Stimulated activated naive CD8-positive, alpha-beta T cell treated with anti-CD3 and anti-CD28 coated beads, Interleukin-15, Interleukin-2, amounts not matched to agents 100 ng/mL and 50 ng/mL, for 24 hours (primary cell): ENCODE measurements at regions not wholly inside any gene's neighbourhood (a gene's known extent, or its start where the extent isn't known, plus 50 kb on each side); places are given as distances from the start of the nearest gene placed in this dataset.

Experiments
- H3K27ac Mint-ChIP-seq: one replicate; pipeline ENCODE4 v1.8.0; 2021; ENCODE audit warnings: mild to moderate bottlenecking, mixed read lengths
- H3K27me3 Mint-ChIP-seq: one replicate; pipeline ENCODE4 v1.8.0; 2021; ENCODE audit warnings: mixed read lengths
- H3K36me3 Mint-ChIP-seq: one replicate; pipeline ENCODE4 v1.8.0; 2021; ENCODE audit warnings: low read depth, mixed read lengths
- H3K4me1 Mint-ChIP-seq: one replicate; pipeline ENCODE4 v1.8.0; 2021; ENCODE audit warnings: low read depth, mixed read lengths
- H3K4me3 Mint-ChIP-seq: one replicate; pipeline ENCODE4 v1.8.0; 2021; ENCODE audit warnings: mild to moderate bottlenecking, mixed read lengths
- H3K9me3 Mint-ChIP-seq: one replicate; pipeline ENCODE4 v1.8.0; 2021; ENCODE audit warnings: mixed read lengths

DNA sequence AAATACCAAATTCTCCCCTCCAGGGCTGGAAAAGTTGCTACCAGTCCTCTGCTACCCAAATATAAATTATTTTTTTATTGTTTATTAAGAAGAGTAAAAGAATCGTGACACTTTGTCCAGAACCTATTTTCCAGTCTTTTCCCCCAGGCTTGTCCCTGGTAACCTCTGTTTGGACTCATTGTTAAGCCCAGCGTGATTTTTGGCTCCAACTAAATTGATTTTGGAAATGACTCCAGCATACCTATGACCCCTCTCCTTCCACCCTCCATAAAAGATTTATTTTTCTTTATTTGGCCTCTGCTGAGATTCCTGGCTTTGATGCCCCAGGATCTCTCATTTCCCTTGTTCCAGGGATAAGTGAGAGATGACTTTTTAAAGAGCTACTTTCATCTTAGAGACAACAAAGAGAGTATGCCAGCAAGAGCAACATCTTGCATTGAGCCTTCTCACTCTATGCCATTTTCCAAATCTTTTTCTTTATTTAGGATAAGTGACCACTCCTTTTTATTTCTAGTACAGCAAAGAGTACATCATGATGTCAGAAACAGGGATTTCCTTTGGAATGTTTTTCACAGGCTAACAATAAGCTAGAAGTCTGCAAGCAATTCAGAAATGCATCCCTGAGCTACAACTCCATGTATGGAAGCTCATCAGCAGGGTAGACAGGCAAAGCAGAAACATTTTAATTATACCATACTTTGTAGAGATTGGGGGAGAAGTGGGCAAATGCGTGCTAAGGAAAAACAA is 75.8 kb downstream of the DAD1 start:
- peak overlapping the region; percentile 100 for H3K27ac Mint-ChIP-seq
- peaks cover 94% of the 10 kb centered on the region for H3K36me3 Mint-ChIP-seq

DNA sequence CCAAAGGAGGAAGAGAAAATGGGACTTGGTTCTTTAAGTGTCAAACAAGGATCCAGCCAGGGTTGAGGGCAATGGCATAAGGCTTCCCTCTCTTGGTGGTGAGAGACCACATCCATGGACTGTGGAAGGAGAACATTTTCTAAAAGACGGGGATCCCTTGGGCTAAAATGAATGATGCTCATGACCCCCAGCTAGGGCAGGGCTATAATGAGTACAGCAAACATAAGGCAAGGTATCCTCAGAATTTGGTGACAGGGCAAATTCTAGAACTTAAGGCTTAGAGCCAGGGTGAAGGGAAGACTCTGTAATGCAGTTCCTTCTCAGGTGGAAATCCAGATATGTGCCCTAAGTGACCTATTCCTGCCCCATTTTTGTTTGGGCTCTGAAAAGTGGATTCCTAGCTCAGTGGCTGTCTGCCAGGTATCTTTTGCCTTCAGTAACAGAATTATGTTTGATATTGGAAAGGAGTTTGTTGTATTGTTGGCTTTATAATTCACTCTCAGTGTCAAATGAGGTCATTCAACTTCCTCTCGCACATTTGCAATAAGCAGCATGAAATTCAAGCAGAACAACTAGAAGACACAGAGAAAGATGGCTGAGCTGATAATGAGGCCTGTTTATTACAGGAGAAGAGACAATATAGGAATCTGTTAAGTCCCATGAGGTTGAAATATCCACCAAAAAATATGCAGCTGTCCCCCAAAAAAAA is 76.8 kb downstream of the DAD1 start:
- H3K4me1 Mint-ChIP-seq, result peaks cover 90% of the 10 kb centered on the region
- peak overlapping the region; percentile 89 for H3K4me3 Mint-ChIP-seq
- no peaks in the 10 kb centered on the region for H3K9me3 Mint-ChIP-seq
- H3K36me3 Mint-ChIP-seq, result peaks cover 94% of the 10 kb centered on the region
- H3K27me3 Mint-ChIP-seq, result no peaks in the 10 kb centered on the region
- H3K27ac Mint-ChIP-seq, result peak overlapping the region; percentile 100

More for the DNA sequence above, 75.8 kb downstream of the DAD1 start:
- H3K27me3 Mint-ChIP-seq, result no peaks in the 10 kb centered on the region
- peaks cover 93% of the 10 kb centered on the region for H3K4me1 Mint-ChIP-seq
- H3K9me3 Mint-ChIP-seq, result no peaks in the 10 kb centered on the region
- H3K4me3 Mint-ChIP-seq, result peak overlapping the region; percentile 89

DNA sequence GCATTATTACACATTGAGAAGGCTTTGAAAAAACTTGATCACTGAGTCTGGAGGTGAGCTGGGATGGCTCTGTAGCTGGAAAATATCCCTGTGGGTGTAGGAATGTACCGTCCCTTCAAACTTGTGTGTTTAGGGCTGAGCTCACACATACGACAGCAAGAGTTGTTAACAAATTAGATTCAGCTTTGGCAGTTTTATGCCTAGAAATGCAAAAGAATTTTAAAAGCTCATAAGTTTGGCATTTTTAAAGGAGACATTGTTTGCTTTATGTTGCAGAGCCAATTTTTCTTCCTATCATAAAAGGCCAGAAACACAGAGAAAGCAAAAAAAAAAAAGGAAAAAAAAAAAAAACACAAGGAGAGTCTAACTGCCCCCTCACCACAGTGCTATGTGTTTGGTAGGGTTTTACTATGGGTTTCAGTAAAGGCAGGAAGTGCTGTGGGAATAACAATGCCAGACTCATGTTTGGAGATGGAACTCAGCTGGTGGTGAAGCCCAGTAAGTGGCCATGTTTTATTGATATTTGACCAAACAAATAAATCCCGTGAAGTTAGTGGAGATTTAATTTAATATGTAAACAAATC is 78.4 kb downstream of the DAD1 start:
- H3K4me1 Mint-ChIP-seq, result peaks cover 90% of the 10 kb centered on the region
- peak overlapping the region; percentile 100 for H3K27ac Mint-ChIP-seq
- H3K36me3 Mint-ChIP-seq, result peaks cover 93% of the 10 kb centered on the region
- peak overlapping the region; percentile 89 for H3K4me3 Mint-ChIP-seq
- no peaks in the 10 kb centered on the region for H3K27me3 Mint-ChIP-seq
- no peaks in the 10 kb centered on the region for H3K9me3 Mint-ChIP-seq

DNA sequence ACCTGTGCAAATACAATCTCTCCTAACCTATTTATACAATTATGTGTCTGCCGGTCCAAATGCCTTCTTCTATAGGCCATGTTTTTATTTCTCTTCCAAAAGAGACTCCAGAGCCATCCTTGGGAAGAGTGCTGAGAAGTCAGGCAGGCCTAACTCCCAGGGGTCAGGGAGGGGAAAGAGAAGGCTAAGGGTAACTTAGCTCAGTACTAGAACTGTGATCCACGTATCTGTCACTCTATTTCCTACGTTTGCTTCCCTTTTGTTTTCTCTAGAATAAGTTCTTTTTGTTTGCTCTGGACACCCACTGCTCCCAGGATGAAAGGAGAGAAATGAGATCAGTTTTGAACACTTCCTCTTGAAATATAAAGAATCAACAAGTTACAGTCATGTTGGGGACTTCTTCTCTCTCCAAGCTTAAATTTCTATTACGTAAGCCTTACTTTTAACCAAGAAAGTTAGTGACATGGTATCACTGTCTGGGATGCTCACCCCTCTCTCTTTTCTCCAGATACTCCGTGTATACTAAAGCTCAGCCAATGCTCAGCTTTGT is 79.2 kb downstream of the DAD1 start:
- Mint-ChIP-seq H3K27ac (peak overlapping the region; percentile 100), H3K4me1 (peaks cover 89% of the 10 kb centered on the region), H3K27me3 (no peaks in the 10 kb centered on the region), H3K4me3 (peak overlapping the region; percentile 89), H3K9me3 (no peaks in the 10 kb centered on the region), H3K36me3 (peaks cover 93% of the 10 kb centered on the region)

DNA sequence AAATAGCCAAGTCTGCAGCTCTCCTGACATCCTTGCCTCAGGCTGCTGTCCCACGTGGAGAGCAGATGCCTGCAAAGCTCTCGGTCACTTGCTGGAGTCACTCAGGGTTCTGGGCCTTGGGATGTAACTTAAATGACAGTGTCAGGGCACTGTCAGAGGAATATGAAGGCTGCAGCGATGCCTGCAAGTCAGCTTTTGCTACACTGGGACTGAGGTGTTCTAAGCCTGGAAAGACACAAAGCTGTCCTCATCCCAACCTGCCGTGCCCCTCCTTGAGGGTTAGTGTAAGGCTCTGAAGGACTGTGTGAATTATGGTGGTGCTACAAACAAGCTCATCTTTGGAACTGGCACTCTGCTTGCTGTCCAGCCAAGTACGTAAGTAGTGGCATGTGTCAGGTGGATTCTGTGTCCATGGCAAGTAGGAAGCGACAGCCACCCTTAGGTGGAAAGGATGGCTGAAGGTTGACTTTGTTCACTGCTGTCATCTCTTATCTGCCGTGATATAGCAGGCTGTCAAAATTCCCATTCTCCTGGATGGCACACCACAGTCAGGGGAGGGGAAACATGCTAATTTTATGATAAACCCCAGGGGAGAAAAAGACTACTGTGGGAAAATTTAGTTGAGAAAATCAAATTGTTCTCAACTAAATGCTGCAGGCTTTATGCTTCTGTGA is 79.9 kb downstream of the DAD1 start:
- H3K9me3 Mint-ChIP-seq, result no peaks in the 10 kb centered on the region
- no peaks in the 10 kb centered on the region for H3K27me3 Mint-ChIP-seq
- peak overlapping the region; percentile 89 for H3K4me3 Mint-ChIP-seq
- H3K27ac Mint-ChIP-seq, result peak overlapping the region; percentile 100
- H3K36me3 Mint-ChIP-seq, result peaks cover 93% of the 10 kb centered on the region
- H3K4me1 Mint-ChIP-seq, result peaks cover 86% of the 10 kb centered on the region

DNA sequence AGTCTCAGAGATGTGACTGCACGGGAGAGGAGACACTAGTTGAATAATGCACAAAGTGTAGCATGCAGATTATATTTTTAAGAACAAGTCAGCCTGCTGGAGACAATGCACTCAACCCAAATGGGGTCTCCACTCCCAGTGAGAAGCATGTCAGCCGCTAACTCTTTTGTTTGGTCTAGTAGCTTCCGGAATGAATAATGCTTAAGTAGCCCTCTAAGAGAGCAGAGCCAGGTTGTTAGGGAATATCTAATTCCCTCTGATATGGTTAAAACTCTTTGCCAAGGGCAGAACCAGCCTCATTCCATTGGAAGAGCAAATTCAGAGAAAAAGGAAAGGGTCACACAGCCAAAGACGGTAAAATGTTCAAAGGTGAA is 80.4 kb downstream of the DAD1 start:
- peak overlapping the region; percentile 100 for H3K27ac Mint-ChIP-seq
- H3K9me3 Mint-ChIP-seq, result no peaks in the 10 kb centered on the region
- no peaks in the 10 kb centered on the region for H3K27me3 Mint-ChIP-seq
- peaks cover 87% of the 10 kb centered on the region for H3K4me1 Mint-ChIP-seq
- peaks cover 93% of the 10 kb centered on the region for H3K36me3 Mint-ChIP-seq
- H3K4me3 Mint-ChIP-seq, result peak overlapping the region; percentile 89

- H3K27me3 Mint-ChIP-seq, result no peaks in the 10 kb centered on the region
- peaks cover 87% of the 10 kb centered on the region for H3K4me1 Mint-ChIP-seq
- no peaks in the 10 kb centered on the region for H3K9me3 Mint-ChIP-seq
- H3K4me3 Mint-ChIP-seq, result peak overlapping the region; percentile 89
- H3K36me3 Mint-ChIP-seq, result peaks cover 93% of the 10 kb centered on the region
- peak overlapping the region; percentile 100 for H3K27ac Mint-ChIP-seq
Measured at GRCh38 chr14:22508150-22508457, 80.9 kb downstream of the DAD1 start.

DNA sequence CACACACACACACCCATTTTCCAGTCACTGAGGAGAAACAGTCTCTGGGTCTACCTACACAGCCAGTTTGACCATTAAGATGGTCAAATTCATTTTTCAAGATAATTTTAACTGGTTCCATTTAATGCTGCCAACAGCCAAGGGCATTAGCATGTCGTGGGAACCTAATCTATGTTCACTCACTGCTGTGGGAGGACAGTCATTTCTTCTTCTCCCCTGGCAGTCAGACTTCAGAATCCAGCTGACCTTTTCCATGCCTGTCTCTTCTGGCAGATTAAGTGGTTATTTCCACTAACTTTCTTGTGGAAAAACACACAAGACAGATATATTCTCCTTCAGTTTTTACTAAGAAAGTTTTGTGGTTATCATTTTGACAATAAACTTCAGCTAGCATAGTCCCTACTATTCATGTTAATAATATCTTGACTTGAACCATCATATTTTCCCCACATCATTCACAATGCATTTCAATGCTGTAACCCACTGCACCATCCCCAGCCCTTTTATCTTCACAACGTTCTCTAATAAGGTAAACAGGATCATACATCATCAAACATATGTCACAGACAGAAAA is 82.2 kb downstream of the DAD1 start:
- Mint-ChIP-seq H3K4me1 (peaks cover 82% of the 10 kb centered on the region), H3K36me3 (peaks cover 93% of the 10 kb centered on the region), H3K9me3 (no peaks in the 10 kb centered on the region), H3K4me3 (peak overlapping the region; percentile 89), H3K27ac (peak overlapping the region; percentile 100), H3K27me3 (no peaks in the 10 kb centered on the region)

DNA sequence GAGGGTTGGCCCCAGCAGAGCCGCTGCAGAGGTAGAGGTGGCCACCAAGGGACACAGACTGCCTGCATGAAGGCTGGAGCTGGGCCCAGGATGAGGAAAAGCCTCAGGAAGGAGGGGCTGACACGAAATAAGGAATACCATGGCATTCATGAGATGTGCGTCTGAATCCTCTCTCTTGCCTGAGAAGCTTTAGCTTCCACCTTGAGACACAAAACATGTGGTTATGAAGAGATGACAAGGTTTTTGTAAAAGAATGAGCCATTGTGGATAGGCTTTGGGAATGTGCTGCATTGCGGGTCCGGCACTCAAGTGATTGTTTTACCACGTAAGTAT is 82.7 kb downstream of the DAD1 start:
- Mint-ChIP-seq H3K36me3 (peaks cover 93% of the 10 kb centered on the region), H3K9me3 (no peaks in the 10 kb centered on the region), H3K4me1 (peaks cover 76% of the 10 kb centered on the region), H3K27ac (peak overlapping the region; percentile 100), H3K27me3 (no peaks in the 10 kb centered on the region), H3K4me3 (peak overlapping the region; percentile 89)

DNA sequence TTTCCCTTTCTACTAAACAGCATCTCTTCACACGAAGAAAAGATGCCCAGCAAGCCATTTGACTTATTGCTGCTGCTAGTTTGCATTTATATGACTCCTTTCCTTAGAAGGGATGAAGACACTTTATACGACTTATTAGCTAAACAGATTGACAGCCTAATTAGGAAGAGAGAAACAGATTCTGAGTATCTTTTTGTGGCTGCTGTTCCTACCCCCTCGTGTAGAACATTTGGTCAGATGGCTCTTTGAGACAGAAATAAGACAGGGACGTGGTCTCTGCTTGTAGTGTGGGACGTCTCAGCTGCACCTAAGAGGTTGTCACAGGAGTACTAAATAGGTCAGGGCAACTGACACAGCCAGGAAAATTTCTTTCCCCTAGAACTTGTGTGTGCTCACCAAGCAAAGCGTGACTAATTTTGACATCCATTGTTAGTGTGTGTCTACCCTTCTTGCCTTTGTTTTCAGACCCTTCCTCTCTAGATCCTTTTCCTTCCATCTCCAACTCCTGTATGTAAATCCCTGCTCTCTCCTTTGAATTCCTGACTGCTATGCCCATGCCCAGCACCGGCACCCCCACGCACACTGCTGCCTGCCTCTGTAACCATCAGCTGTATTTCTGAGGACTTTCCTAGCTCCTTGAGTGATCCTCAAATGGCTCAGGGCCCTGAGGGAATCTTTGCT is 83.2 kb downstream of the DAD1 start:
- Mint-ChIP-seq H3K9me3 (no peaks in the 10 kb centered on the region), H3K27ac (peak overlapping the region; percentile 100), H3K4me3 (peak overlapping the region; percentile 89), H3K27me3 (no peaks in the 10 kb centered on the region), H3K4me1 (peaks cover 73% of the 10 kb centered on the region), H3K36me3 (peaks cover 93% of the 10 kb centered on the region)

- Mint-ChIP-seq H3K4me1 (peaks cover 73% of the 10 kb centered on the region), H3K27ac (peak overlapping the region; percentile 100), H3K9me3 (no peaks in the 10 kb centered on the region), H3K36me3 (peaks cover 93% of the 10 kb centered on the region), H3K4me3 (peak overlapping the region; percentile 89), H3K27me3 (no peaks in the 10 kb centered on the region)
Measured at GRCh38 chr14:22505309-22505696, 83.7 kb downstream of the DAD1 start.

DNA sequence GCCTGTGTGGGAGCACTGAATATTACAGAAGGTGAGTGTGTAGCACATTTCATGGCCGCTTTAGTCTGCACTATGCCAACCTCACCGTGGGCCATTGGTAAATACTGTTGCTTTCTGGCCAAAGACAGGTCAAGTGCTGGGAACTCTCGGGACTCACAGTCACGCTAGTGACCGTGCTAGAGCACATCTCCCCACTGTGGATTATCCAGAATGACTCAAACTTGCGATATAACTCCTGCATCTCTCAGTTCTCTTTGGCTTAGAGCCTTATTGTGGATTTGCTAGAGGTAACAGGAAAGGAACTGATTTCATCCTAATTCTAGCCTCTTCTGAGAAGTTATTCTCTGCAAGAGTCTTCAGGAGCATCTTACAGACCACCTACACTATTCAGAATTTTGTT is 86.5 kb downstream of the DAD1 start:
- H3K9me3 Mint-ChIP-seq, result no peaks in the 10 kb centered on the region
- H3K27me3 Mint-ChIP-seq, result no peaks in the 10 kb centered on the region
- peaks cover 93% of the 10 kb centered on the region for H3K36me3 Mint-ChIP-seq
- peak overlapping the region; percentile 87 for H3K4me3 Mint-ChIP-seq
- peak overlapping the region; percentile 99 for H3K27ac Mint-ChIP-seq
- H3K4me1 Mint-ChIP-seq, result peaks cover 62% of the 10 kb centered on the region

DNA sequence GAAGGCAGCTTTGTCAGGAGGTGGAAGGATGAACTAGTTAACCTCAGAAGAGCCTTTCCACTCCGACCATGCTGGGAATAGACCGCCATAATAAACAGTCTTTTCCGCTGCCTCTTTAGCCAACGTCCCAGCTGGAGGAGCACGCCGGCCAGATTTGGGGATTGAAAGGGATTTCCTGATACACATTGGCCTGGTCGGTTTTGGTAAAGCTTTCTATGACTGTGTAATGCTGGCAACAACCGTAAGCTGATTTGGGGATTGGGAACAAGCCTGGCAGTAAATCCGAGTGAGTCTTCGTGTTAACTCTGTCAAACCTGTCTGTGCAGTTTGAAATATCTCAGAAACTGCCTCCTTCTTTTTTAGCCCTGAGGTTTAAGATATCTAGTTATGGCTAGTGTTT is 87.0 kb downstream of the DAD1 start:
- H3K36me3 Mint-ChIP-seq, result peaks cover 93% of the 10 kb centered on the region
- no peaks in the 10 kb centered on the region for H3K27me3 Mint-ChIP-seq
- no peaks in the 10 kb centered on the region for H3K9me3 Mint-ChIP-seq
- peak overlapping the region; percentile 87 for H3K4me3 Mint-ChIP-seq
- H3K27ac Mint-ChIP-seq, result peak overlapping the region; percentile 99
- H3K4me1 Mint-ChIP-seq, result peaks cover 62% of the 10 kb centered on the region
